ENCODE measurements at regions not wholly inside any gene's neighbourhood (a gene's known extent, or its start where the extent isn't known, plus 50 kb on each side); places are given as distances from the start of the nearest gene placed in this dataset.

GRCh38 chr11:134669796-134670195 lies 257.8 kb upstream of the B3GAT1 start:
- H3K27me3 ChIP-seq (ENCODE audit: control insufficient read depth in 2 of 2, insufficient read depth in 2 of 2, low read length in 2 of 2) = peaks cover 2 to 50% of the 10 kb centered on the region in 2 experiments; a peak in 3 of 5 replicates
- H4K20me1 ChIP-seq (replicated peaks; ENCODE audit: control insufficient read depth, insufficient read depth, low read length) = 0 out of 2 replicates have a peak, but pooled peaks cover 4% of the 10 kb centered on the region
- 3% methylated on average over 5 of the region's 5 CpGs for WGBS (ENCODE audit: insufficient coverage, low coverage, missing lambda C conversion rate)
- no peaks in the 10 kb centered on the region for H3K9me3 ChIP-seq (replicated peaks; ENCODE audit: control insufficient read depth, insufficient read depth, low read depth, low read length)
- no peaks in the 10 kb centered on the region for H3K79me2 ChIP-seq (ENCODE audit: control insufficient read depth, insufficient read depth, low read length)
- ATAC-seq (no peak), FAIRE-seq (no peak), DNase-seq (ENCODE audit: extremely low read depth in 1 of 4, low spot score in 3 of 4) (no peak)
- no peaks in the 10 kb centered on the region for H3K36me3 ChIP-seq (ENCODE audit: control insufficient read depth, insufficient read depth, low read length)
- H3K9ac ChIP-seq (ENCODE audit: insufficient read depth in 1 of 2, low read depth in 2 of 2, low read length in 2 of 2) = no peak overlapping the region
- H3K4me2 ChIP-seq (ENCODE audit: insufficient read depth, low read length) = no peak overlapping the region
- no peaks in the 10 kb centered on the region for H3K9me1 ChIP-seq (ENCODE audit: control insufficient read depth, insufficient read depth, low read length)
- H3K4me3 ChIP-seq = no peak overlapping the region
- in situ Hi-C loops (cut with MboI) (no loop called here), intact Hi-C loops (cut with micrococcal nuclease) (no loop called here)
- TF ChIP-seq NFE2L1 (tag; IDR thresholded peaks at IDR 0.05; ENCODE audit: borderline replicate concordance, low read depth) = no peak
- no peak for TF ChIP-seq DNMT1 (IDR thresholded peaks at IDR 0.05)
- H3K4me1 ChIP-seq (replicated peaks in 1 of 2; ENCODE audit: control insufficient read depth in 2 of 2, insufficient read depth in 2 of 2, low read length in 2 of 2) = no peaks in the 10 kb centered on the region
- CTCF ChIA-PET (ENCODE audit: low intra/inter-chr PET ratio) = no interaction called here
- BruUV-seq (replicated peaks) = no TSS peak
- H3K27ac ChIP-seq (ENCODE audit: extremely low read depth, low read depth, low read length) = no peak overlapping the region
- no peak overlapping the region for H2AFZ ChIP-seq (ENCODE audit: low read depth, low read length)
- POLR2A ChIA-PET = interaction anchor here (0.6 kb wide), 1 partner anchor 33 kb away, joined by 3 read pairs; no protein-coding TSS in a partner anchor

- 0% methylated on average over 3 of the region's 3 CpGs for WGBS (ENCODE audit: insufficient coverage, low coverage, missing lambda C conversion rate)
- CTCF ChIA-PET (ENCODE audit: low intra/inter-chr PET ratio) = no interaction called here
- no peak for DNase-seq (ENCODE audit: extremely low read depth in 1 of 4, low spot score in 3 of 4)
- intact Hi-C loops (cut with micrococcal nuclease) = no loop called here
- peaks cover 2 to 51% of the 10 kb centered on the region in 2 experiments; a peak in 3 of 5 replicates for H3K27me3 ChIP-seq (ENCODE audit: control insufficient read depth in 2 of 2, insufficient read depth in 2 of 2, low read length in 2 of 2)
- H3K27ac ChIP-seq (ENCODE audit: extremely low read depth, low read depth, low read length) = no peak overlapping the region
- H3K9ac ChIP-seq (ENCODE audit: insufficient read depth in 1 of 2, low read depth in 2 of 2, low read length in 2 of 2) = no peak overlapping the region
- H3K4me3 ChIP-seq = no peak overlapping the region
- no peaks in the 10 kb centered on the region for H3K4me1 ChIP-seq (replicated peaks in 1 of 2; ENCODE audit: control insufficient read depth in 2 of 2, insufficient read depth in 2 of 2, low read length in 2 of 2)
- no peaks in the 10 kb centered on the region for H3K36me3 ChIP-seq (ENCODE audit: control insufficient read depth, insufficient read depth, low read length)
- H4K20me1 ChIP-seq (replicated peaks; ENCODE audit: control insufficient read depth, insufficient read depth, low read length) = 0 out of 2 replicates have a peak, but pooled peaks cover 4% of the 10 kb centered on the region
- H3K79me2 ChIP-seq (ENCODE audit: control insufficient read depth, insufficient read depth, low read length) = no peaks in the 10 kb centered on the region
- no peaks in the 10 kb centered on the region for H3K9me3 ChIP-seq (replicated peaks; ENCODE audit: control insufficient read depth, insufficient read depth, low read depth, low read length)
- H3K4me2 ChIP-seq (ENCODE audit: insufficient read depth, low read length) = no peak overlapping the region
- no peak for FAIRE-seq
- no peak overlapping the region for H2AFZ ChIP-seq (ENCODE audit: low read depth, low read length)
- no TSS peak for BruUV-seq (replicated peaks)
- no peak for ATAC-seq
- in situ Hi-C loops (cut with MboI) = no loop called here
- TF ChIP-seq GTF2E2 (tag; IDR thresholded peaks at IDR 0.05) = no peak
- TF ChIP-seq TCF7L2 (IDR thresholded peaks at IDR 0.05; ENCODE audit: low read depth, low read length) = no peak
- TF ChIP-seq MAFF (IDR thresholded peaks at IDR 0.05; ENCODE audit: low read length) = no peak
- TF ChIP-seq NCOA6 (IDR thresholded peaks at IDR 0.05) = no peak
- no peaks in the 10 kb centered on the region for H3K9me1 ChIP-seq (ENCODE audit: control insufficient read depth, insufficient read depth, low read length)
- POLR2A ChIA-PET = no interaction called here
These were observed 256.8 kb upstream of the B3GAT1 start for GRCh38 chr11:134668796-134669195.
